MM.1S (cell line): ENCODE measurements at regions not wholly inside any gene's neighbourhood (a gene's known extent, or its start where the extent isn't known, plus 50 kb on each side); places are given as distances from the start of the nearest gene placed in this dataset.

ENCODE experiments used
- DNase-seq: peaks from one replicate; pipeline ENCODE4 v3.0.0-alpha.2; 2015
- H2AFZ ChIP-seq: fragments of 300-600 bp; sonication (generic); 2 replicates; pipeline ENCODE4 v1.6.0; 2016; ENCODE audit warnings: antibody characterized with exemption, low read length
- H3F3A ChIP-seq: fragments of 300-600 bp; sonication (generic); 2 replicates; pipeline ENCODE4 v1.6.1; 2016; ENCODE audit warnings: mild to moderate bottlenecking, antibody characterized with exemption, low read length, moderate library complexity, mixed read lengths; ENCODE audit not compliant: insufficient read depth
- H3K27ac ChIP-seq: fragments of 300-600 bp; sonication (generic); 2 replicates; pipeline ENCODE4 v1.5.1; 2016; ENCODE audit warnings: mild to moderate bottlenecking, low read length
- H3K27me3 ChIP-seq: fragments of 300-600 bp; sonication (generic); replicated peaks from 2 replicates; pipeline ENCODE4 v1.6.0; 2016; ENCODE audit warnings: low read length; ENCODE audit not compliant: insufficient read depth
- H3K36me3 ChIP-seq: fragments of 300-600 bp; sonication (generic); replicated peaks from 2 replicates; pipeline ENCODE4 v1.6.1; 2016; ENCODE audit warnings: mild to moderate bottlenecking, low read length, mixed read lengths; ENCODE audit not compliant: insufficient read depth
- H3K4me1 ChIP-seq: fragments of 300-600 bp; sonication (generic); 2 replicates; pipeline ENCODE4 v1.6.1; 2016; ENCODE audit warnings: low read length, mixed read lengths
- H3K4me2 ChIP-seq: fragments of 300-600 bp; sonication (generic); 2 replicates; pipeline ENCODE4 v1.6.0; 2016; ENCODE audit warnings: low read depth, low read length
- H3K4me3 ChIP-seq: fragments of 300-600 bp; sonication (generic); 2 replicates; pipeline ENCODE4 v1.5.1; 2016; ENCODE audit warnings: low read length, mixed read lengths
- H3K79me2 ChIP-seq: fragments of 300-600 bp; sonication (generic); 2 replicates; pipeline ENCODE4 v1.6.1; 2016; ENCODE audit warnings: mixed run types, low read length, mixed read lengths
- H3K9ac ChIP-seq: fragments of 300-600 bp; sonication (generic); 2 replicates; pipeline ENCODE4 v1.6.1; 2016; ENCODE audit warnings: low read length, mixed read lengths
- H3K9me2 ChIP-seq: fragments of 300-600 bp; sonication (generic); replicated peaks from 2 replicates; pipeline ENCODE4 v1.6.1; 2016; ENCODE audit warnings: mild to moderate bottlenecking, low read length, mixed read lengths; ENCODE audit not compliant: insufficient read depth
- H3K9me3 ChIP-seq: fragments of 300-600 bp; sonication (generic); replicated peaks from 2 replicates; pipeline ENCODE4 v1.6.1; 2016; ENCODE audit warnings: mild to moderate bottlenecking, low read length, mixed read lengths; ENCODE audit not compliant: insufficient read depth
- H4K20me1 ChIP-seq: fragments of 300-600 bp; sonication (generic); 2 replicates; pipeline ENCODE4 v1.6.1; 2016; ENCODE audit warnings: mild to moderate bottlenecking, low read length, moderate library complexity, mixed read lengths; ENCODE audit not compliant: insufficient read depth
- EZH2 ChIP-seq: fragments of 300-600 bp; sonication (generic); optimal IDR thresholded peaks from 2 replicates; pipeline ENCODE3; 2017; ENCODE audit warnings: low read depth, mild to moderate bottlenecking, antibody characterized with exemption, low read length, mixed read lengths
- EZH2phosphoT487 ChIP-seq: fragments of 300-600 bp; sonication (generic); IDR thresholded peaks from 2 replicates; pipeline ENCODE4 v1.6.1; 2018; ENCODE audit warnings: antibody characterized with exemption, low read length
- TF ChIP-seq, protein P1 (sequence below): fragments of 300-600 bp; sonication (generic); IDR thresholded peaks from 2 replicates; pipeline ENCODE4 v1.5.1; 2016; ENCODE audit warnings: antibody characterized with exemption, low read length, mixed read lengths

DNA sequence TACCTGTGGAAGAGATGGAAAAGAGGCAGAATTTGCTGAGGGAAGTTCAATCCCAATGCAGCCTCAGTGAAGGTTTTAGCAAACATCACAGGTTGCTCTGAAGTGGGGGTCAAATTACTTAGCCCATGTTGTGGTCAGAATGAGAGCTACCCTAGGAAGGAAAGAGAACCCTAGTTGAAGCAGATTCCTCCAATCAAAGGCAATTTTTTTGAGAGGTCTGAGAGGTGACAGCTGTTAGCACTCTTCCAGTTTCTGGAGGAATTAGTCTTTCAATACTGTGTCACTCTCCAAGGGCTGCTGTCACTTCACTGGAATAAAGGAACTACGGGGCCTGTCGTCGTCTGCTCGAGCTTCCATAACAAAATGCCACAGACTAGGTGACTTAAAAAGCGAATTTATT, 584.2 kb upstream of the DPPA4 start:
- Histone ChIP-seq H2AFZ (no peak overlapping the region; the same call in 1 of the 2 replicates), H3F3A (0 out of 2 replicates have a peak, but pooled peaks cover 9% of the 10 kb centered on the region), H3K4me1 (peaks cover 42% of the 10 kb centered on the region)

DNA sequence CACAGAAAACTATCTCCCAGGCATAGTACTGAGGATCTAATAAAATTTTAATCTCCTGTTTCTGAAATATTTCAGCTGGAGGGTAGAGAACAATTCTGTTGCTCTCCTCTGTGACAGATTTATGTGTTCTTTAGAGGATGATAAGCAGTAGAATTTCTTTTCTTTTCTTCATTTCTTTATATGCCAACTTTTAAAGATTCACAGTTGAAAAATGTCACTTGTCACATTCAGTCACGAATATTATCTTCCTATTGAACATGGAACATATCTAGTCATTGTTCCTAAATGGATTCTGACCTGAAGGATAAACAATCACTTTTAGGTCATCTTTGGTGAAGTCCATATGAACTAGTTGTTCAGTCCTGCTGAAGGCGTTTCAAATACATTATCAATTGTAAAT, 585.5 kb upstream of the DPPA4 start:
- Histone ChIP-seq H3K9me2 (no peaks in the 10 kb centered on the region), H3K4me2 (no peak overlapping the region), H3K27me3 (no peaks in the 10 kb centered on the region), H3K9me3 (no peaks in the 10 kb centered on the region), H3K36me3 (no peaks in the 10 kb centered on the region), H3F3A (0 out of 2 replicates have a peak, but pooled peaks cover 9% of the 10 kb centered on the region), H3K27ac (no peak overlapping the region), H3K9ac (no peak overlapping the region), H4K20me1 (no peaks in the 10 kb centered on the region), H3K79me2 (no peaks in the 10 kb centered on the region), H3K4me1 (peaks cover 38% of the 10 kb centered on the region), H3K4me3 (no peak overlapping the region), H2AFZ (no peak overlapping the region)
- no peak for DNase-seq
- TF ChIP-seq EZH2phosphoT487 (no peak), EZH2 (no peak)
- TF ChIP-seq, protein P1, sequence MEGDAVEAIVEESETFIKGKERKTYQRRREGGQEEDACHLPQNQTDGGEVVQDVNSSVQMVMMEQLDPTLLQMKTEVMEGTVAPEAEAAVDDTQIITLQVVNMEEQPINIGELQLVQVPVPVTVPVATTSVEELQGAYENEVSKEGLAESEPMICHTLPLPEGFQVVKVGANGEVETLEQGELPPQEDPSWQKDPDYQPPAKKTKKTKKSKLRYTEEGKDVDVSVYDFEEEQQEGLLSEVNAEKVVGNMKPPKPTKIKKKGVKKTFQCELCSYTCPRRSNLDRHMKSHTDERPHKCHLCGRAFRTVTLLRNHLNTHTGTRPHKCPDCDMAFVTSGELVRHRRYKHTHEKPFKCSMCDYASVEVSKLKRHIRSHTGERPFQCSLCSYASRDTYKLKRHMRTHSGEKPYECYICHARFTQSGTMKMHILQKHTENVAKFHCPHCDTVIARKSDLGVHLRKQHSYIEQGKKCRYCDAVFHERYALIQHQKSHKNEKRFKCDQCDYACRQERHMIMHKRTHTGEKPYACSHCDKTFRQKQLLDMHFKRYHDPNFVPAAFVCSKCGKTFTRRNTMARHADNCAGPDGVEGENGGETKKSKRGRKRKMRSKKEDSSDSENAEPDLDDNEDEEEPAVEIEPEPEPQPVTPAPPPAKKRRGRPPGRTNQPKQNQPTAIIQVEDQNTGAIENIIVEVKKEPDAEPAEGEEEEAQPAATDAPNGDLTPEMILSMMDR: no peak

More for the DNA sequence above, 584.2 kb upstream of the DPPA4 start:
- no peaks in the 10 kb centered on the region for H3K79me2 ChIP-seq
- H3K9me2 ChIP-seq: no peaks in the 10 kb centered on the region
- no peaks in the 10 kb centered on the region for H4K20me1 ChIP-seq
- H3K9me3 ChIP-seq: no peaks in the 10 kb centered on the region
- H3K27ac ChIP-seq: no peak overlapping the region
- TF ChIP-seq, protein P1: no peak
- TF ChIP-seq EZH2phosphoT487: no peak
- no peak for TF ChIP-seq EZH2
- no peaks in the 10 kb centered on the region for H3K27me3 ChIP-seq
- H3K36me3 ChIP-seq: no peaks in the 10 kb centered on the region
- H3K4me3 ChIP-seq: no peak overlapping the region
- no peak overlapping the region for H3K4me2 ChIP-seq
- no peak for DNase-seq
- no peak overlapping the region for H3K9ac ChIP-seq

DNA sequence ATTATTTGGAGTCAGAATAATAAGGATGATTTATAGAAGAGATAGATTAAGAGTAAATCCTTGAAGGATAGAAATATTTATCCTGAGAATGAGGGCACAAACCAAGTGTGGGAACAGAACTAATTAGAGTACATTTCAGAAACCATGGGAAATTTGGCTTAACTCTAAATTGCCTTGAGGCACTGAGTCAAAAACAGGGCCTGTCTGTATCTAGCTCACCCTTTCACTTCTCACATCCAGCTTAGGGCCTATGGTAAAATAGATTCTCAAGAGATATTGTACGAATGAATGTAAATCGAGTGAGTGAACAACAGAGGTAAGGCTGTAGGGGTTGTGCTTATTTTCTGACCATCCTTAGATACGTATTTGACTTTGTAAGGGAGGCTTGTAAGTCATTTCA, 586.1 kb upstream of the DPPA4 start:
- H3K4me3 ChIP-seq: no peak overlapping the region
- H3K27ac ChIP-seq: no peak overlapping the region
- H3K27me3 ChIP-seq: no peaks in the 10 kb centered on the region
- H3K36me3 ChIP-seq: no peaks in the 10 kb centered on the region
- H3K9me3 ChIP-seq: no peaks in the 10 kb centered on the region
- H4K20me1 ChIP-seq: no peaks in the 10 kb centered on the region
- 0 out of 2 replicates have a peak, but pooled peaks cover 7% of the 10 kb centered on the region for H3F3A ChIP-seq
- peaks cover 32% of the 10 kb centered on the region for H3K4me1 ChIP-seq
- H3K79me2 ChIP-seq: no peaks in the 10 kb centered on the region
- H3K4me2 ChIP-seq: no peak overlapping the region
- H3K9ac ChIP-seq: no peak overlapping the region
- H3K9me2 ChIP-seq: no peaks in the 10 kb centered on the region
- DNase-seq: no peak
- no peak overlapping the region for H2AFZ ChIP-seq
- TF ChIP-seq EZH2 (no peak), EZH2phosphoT487 (no peak)
- TF ChIP-seq, protein P1: no peak
